ENCODE measurements at regions not wholly inside any gene's neighbourhood (a gene's known extent, or its start where the extent isn't known, plus 50 kb on each side); places are given as distances from the start of the nearest gene placed in this dataset.
"Not testable (repeated sequence)": the region's sequence is repeated elsewhere in the genome, so short reads cannot be mapped to it uniquely, and the experiment has no call there.

- ATAC-seq: no peak
- TF ChIP-seq RARB (CRISPR knock-in tag; IDR thresholded peaks at IDR 0.05) (no peak), ZFP30 (CRISPR knock-in tag; IDR thresholded peaks at IDR 0.05) (no peak), ZC3H10 (CRISPR knock-in tag; IDR thresholded peaks at IDR 0.05) (no peak), BACH2 (CRISPR knock-in tag; IDR thresholded peaks at IDR 0.05; ENCODE audit: borderline replicate concordance) (no peak), TCF4 (CRISPR knock-in tag; IDR thresholded peaks at IDR 0.05; ENCODE audit: borderline replicate concordance) (no peak)
- TF ChIP-seq, protein P1, sequence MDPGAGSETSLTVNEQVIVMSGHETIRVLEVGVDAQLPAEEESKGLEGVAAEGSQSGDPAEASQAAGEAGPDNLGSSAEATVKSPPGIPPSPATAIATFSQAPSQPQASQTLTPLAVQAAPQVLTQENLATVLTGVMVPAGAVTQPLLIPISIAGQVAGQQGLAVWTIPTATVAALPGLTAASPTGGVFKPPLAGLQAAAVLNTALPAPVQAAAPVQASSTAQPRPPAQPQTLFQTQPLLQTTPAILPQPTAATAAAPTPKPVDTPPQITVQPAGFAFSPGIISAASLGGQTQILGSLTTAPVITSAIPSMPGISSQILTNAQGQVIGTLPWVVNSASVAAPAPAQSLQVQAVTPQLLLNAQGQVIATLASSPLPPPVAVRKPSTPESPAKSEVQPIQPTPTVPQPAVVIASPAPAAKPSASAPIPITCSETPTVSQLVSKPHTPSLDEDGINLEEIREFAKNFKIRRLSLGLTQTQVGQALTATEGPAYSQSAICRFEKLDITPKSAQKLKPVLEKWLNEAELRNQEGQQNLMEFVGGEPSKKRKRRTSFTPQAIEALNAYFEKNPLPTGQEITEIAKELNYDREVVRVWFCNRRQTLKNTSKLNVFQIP (CRISPR knock-in tag; IDR thresholded peaks at IDR 0.05; ENCODE audit: borderline replicate concordance, low read depth): no peak
Measured at GRCh38 chr11:21987261-21987660, 205.6 kb upstream of the ANO5 start.

DNA sequence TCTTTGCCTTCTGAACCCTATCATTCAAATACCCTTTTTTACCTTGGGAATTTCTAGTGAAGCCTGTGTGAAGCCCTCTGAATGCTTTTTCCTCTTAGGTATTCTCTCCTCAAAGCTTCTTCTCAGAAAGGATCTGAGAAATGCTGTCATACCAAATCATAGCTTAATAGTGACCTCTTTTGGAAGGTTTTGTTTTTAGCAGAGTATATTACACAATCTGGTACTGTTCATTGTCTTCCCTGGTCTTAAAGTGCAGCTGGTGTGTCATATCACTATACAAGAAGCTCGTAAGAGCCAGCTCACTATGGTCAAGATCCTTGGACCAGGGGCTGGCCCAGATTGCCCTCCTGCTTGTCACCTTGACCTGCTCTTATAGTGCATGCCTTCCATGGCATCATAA, 204.4 kb upstream of the ANO5 start:
- no peak for ATAC-seq
- TF ChIP-seq PATZ1 (CRISPR knock-in tag; IDR thresholded peaks at IDR 0.05; ENCODE audit: borderline replicate concordance) (no peak), ZFP3 (CRISPR knock-in tag; IDR thresholded peaks at IDR 0.05) (no peak), ISL1 (CRISPR knock-in tag; IDR thresholded peaks at IDR 0.05) (no peak), ARNTL (CRISPR knock-in tag; IDR thresholded peaks at IDR 0.05; ENCODE audit: borderline replicate concordance, low read depth) (no peak), RARB (CRISPR knock-in tag; IDR thresholded peaks at IDR 0.05) (no peak), OSR1 (CRISPR knock-in tag; IDR thresholded peaks at IDR 0.05) (no peak), TSHZ2 (CRISPR knock-in tag; IDR thresholded peaks at IDR 0.05) (no peak)

- ATAC-seq: not testable (repeated sequence)
Measured at GRCh38 chr11:22001803-22002202, 191.1 kb upstream of the ANO5 start.

- no peak for ATAC-seq
- no peak for TF ChIP-seq SNAI2 (CRISPR knock-in tag; IDR thresholded peaks at IDR 0.05)
- TF ChIP-seq ZNF8 (CRISPR knock-in tag; IDR thresholded peaks at IDR 0.05): no peak
- no peak for TF ChIP-seq TOX (CRISPR knock-in tag; IDR thresholded peaks at IDR 0.05; ENCODE audit: borderline replicate concordance)
- TF ChIP-seq, protein P1 (CRISPR knock-in tag; IDR thresholded peaks at IDR 0.05; ENCODE audit: borderline replicate concordance, low read depth): no peak
- TF ChIP-seq TCF4 (CRISPR knock-in tag; IDR thresholded peaks at IDR 0.05; ENCODE audit: borderline replicate concordance): no peak
- no peak for TF ChIP-seq PPARA (CRISPR knock-in tag; IDR thresholded peaks at IDR 0.05; ENCODE audit: borderline replicate concordance)
- no peak for TF ChIP-seq ISL1 (CRISPR knock-in tag; IDR thresholded peaks at IDR 0.05)
- TF ChIP-seq ZNF565 (CRISPR knock-in tag; conservative IDR thresholded peaks at IDR 0.05; ENCODE audit: low read depth): no peak
- no peak for TF ChIP-seq TSHZ2 (CRISPR knock-in tag; IDR thresholded peaks at IDR 0.05)
- TF ChIP-seq, protein P2, sequence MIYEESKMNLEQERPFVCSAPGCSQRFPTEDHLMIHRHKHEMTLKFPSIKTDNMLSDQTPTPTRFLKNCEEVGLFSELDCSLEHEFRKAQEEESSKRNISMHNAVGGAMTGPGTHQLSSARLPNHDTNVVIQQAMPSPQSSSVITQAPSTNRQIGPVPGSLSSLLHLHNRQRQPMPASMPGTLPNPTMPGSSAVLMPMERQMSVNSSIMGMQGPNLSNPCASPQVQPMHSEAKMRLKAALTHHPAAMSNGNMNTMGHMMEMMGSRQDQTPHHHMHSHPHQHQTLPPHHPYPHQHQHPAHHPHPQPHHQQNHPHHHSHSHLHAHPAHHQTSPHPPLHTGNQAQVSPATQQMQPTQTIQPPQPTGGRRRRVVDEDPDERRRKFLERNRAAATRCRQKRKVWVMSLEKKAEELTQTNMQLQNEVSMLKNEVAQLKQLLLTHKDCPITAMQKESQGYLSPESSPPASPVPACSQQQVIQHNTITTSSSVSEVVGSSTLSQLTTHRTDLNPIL (CRISPR knock-in tag; IDR thresholded peaks at IDR 0.05; ENCODE audit: low read depth): no peak
- TF ChIP-seq, protein P3, sequence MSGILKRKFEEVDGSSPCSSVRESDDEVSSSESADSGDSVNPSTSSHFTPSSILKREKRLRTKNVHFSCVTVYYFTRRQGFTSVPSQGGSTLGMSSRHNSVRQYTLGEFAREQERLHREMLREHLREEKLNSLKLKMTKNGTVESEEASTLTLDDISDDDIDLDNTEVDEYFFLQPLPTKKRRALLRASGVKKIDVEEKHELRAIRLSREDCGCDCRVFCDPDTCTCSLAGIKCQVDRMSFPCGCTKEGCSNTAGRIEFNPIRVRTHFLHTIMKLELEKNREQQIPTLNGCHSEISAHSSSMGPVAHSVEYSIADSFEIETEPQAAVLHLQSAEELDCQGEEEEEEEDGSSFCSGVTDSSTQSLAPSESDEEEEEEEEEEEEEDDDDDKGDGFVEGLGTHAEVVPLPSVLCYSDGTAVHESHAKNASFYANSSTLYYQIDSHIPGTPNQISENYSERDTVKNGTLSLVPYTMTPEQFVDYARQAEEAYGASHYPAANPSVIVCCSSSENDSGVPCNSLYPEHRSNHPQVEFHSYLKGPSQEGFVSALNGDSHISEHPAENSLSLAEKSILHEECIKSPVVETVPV (CRISPR knock-in tag; IDR thresholded peaks at IDR 0.05): no peak
Measured at GRCh38 chr11:22006901-22007300, 186.0 kb upstream of the ANO5 start.
